Posterior vena cava (tissue), 2 donors: ENCODE measurements at regions not wholly inside any gene's neighbourhood (a gene's known extent, or its start where the extent isn't known, plus 50 kb on each side); places are given as distances from the start of the nearest gene placed in this dataset.

Experiments
- DNase-seq: peaks from one replicate; pipeline ENCODE4 v3.0.0-alpha.2; 2020; ENCODE audit warnings: low spot score
- intact Hi-C, 2 donors: fragments of 100-400 bp; cut with DNase I; formaldehyde crosslinking; loops; one replicate each; pipeline versions ENCODE4 v1.14.1 to v1.14.2; 2022 to 2023
- donor health status: DM: yes; HTN: yes; CAD: no.
- donor health status: DM: yes; HTN: yes; CAD: no.

DNA sequence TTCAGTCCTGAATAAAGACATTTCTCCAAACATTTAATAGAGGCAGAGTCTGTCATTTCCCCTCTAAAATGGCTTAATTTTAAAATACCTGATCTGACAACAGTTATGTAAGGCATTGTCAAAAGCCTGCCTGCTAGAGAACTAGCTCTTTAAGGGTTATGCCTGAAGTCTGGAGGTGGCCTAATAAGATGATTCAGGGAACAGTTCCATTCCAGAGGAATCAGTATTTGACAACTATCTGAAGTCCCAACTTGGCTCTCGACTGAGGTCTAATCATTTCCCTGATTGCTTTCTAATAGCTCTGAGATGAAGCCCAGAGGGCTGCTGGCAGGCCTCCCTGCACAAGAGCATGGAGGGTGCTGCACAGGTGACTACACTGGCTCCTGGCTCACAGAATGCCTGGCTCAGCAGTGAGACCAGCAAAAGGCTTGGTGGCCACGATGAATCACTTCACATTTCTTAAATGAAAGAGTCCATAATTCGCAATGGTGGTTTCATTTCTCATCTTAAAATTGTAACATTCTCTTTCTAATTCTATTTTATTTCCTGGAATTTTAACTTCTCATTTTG, 509.6 kb upstream of the POM121L12 start:
- intact Hi-C loops: loop anchor here in 1 of 2 donors (2.0 kb wide), 1 partner anchor 79 kb away; no protein-coding TSS in a partner anchor
- DNase-seq: no peak

DNA sequence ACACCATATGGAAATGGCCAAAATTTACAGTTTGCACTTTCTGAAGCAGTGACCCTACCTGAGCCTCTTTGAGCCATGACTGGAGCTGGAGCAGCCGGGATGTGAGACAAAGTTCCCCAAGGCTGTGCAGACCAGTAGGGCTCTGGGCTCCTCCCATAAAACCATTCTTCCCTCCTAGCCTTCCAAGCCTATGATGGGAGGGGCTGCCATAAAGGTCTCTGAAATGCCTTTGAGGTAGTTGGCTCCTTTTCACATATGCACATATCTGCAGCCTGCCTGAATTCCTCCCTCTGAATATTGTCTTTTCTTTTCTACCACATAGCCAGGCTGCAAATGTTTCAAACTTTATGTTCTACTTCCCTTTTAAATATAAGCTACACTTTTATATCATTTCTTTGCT, 516.6 kb upstream of the POM121L12 start:
- DNase-seq: no peak
- intact Hi-C loops: no loop called here

DNA sequence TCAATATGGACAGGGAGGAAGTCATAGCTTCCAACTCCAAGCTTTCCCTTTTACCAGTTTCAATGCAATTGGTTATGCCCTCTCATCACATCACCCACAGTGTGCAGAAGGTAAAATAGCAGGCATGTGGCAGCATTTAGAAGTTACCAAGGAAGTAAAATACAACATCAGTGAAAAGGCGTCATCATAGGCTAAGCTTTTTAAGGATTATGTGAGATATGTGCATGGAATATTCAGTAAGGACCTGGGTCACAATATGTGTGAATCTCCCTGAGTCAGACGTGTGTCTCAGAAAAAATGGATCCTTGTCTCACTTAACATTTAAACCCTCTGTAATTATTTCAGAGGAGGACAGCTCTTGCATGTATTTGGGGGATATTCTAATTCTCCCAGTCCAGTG, 522.8 kb upstream of the POM121L12 start:
- intact Hi-C loops: no loop called here
- no peak for DNase-seq

DNA sequence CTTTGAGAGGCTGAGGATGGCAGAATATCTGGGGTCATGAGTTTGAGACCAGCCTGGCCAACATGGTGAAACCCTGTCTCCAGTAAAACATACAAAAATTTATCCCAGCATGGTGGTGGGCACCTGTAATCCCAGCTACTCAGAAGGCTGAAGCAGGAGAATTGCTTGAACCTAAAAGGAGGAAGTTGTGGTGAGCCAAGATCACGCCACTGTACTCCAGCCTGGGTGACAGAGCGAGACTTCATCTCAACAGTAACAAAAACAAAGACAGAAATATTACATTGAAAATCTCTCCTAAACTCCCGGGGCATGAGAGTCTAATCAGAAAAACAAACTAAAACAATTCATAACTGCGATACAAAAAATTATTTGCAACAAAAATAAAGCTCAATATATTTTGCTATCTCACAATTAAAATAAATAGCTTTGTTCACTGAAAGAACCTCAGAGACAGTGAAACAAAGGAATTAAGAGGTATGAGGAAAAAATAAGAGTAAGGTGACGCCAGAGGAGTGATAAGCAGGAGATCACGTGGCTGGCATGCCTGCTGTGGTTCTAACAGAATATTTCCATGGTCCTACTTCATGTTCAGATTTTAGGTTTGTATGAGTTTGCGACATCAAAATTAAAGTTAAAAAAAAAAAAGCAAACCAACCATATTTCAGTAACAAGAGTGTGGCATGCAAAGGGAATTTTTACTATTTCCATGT, 527.7 kb upstream of the POM121L12 start:
- no peak for DNase-seq
- intact Hi-C loops: no loop called here

- no peak for DNase-seq
- intact Hi-C loops: no loop called here
Observed at GRCh38 chr7:52506325-52506724, 529.1 kb upstream of the POM121L12 start.

DNA sequence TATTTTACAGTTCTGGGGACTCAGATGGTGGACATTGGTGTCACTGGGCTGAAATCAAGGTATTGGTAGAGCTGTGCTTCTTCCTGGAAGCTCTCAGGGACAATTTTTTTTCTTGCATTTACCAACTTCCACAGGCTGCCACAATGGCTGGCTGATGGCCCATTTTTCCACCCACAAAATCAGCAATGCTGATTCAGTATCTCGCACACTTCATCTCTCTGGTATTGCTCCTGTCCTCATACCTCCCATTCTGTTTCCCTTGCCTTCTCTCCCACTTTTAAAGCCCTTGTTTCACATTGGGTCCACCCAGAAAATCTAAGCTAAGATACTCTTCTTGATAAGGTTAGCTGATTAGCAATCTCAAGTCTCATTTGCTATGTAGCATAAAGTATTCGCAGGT, 530.9 kb upstream of the POM121L12 start:
- intact Hi-C loops: no loop called here
- DNase-seq: no peak

DNA sequence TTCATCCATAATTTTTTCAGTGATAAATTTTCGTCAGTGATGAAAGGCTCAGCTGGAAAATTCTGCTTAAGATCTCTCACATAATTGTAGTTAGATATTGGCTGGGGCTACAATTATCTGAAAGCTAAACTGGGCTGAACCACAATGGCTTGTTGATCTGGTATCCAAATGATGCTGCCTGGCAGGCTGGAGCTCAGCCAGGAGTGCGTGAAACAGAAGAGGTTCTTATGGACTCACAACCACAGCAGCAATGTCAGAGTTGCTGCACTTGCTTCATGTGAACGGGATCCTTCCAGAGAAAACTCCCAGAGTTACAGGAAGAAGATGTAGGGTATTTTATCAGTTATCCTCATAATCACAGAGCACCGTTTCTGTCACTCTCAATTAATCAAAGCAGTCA, 533.2 kb upstream of the POM121L12 start:
- no peak for DNase-seq
- intact Hi-C loops: no loop called here

GRCh38 chr7:52501696-52502095, 533.7 kb upstream of the POM121L12 start:
- intact Hi-C loops: no loop called here
- DNase-seq: no peak

DNA sequence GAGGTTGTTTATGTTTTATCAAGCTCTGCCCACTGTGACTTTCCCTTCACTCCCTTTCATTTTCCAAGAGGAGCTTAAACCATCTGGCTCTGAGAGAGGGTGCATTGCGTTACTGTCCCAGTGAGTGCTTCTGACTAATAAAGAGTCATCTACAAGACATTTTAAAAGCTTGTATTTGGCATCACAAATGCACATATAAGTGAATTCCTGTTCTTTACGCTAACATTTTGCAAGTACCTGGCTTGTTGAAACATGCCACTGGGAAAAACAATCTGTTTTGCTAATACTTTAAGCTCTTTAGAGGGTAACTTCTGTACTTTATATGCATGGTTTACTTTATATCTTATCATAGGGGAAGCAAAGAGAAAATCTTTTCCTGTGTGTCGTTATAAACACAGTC, 534.6 kb upstream of the POM121L12 start:
- intact Hi-C loops: no loop called here
- no peak for DNase-seq

DNA sequence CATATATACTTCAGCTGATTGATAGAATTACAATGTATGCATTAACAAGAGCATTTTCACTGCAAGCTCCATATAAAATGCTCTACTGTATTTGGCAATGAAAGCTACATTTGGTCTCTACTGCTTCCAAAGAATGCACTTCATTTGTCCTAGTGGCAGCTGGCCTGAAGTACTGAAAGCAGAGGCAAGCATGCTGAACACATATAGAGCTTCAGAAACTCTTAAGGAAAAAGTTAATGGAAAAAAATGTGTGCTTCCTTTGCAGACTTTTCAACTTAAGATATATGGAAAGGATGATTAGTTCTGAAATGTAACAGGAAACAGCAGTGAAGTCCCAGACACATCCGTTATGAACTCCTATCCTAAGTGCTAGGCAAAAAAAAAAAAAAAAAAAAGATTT, 537.1 kb upstream of the POM121L12 start:
- intact Hi-C loops: no loop called here

DNA sequence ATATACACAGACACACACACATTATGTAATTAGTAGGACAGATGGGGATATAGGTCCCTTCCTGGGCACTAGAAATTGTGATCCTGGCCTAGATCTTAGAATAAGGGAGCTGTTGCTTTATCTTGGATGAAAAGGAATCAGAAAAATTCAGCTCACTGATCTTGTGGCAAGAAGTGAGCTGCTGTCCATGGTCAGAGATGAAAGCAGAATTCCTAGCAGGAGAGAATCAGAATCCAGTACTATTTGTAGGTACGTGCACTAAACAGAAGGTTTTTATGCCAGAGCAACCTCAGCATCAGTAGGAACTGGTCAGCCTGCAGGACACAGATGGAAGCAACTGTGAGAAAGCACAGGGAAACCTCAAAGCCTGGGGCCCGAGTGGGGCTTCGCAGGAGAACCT, 549.2 kb upstream of the POM121L12 start:
- DNase-seq: no peak

More for the DNA sequence above, 537.1 kb upstream of the POM121L12 start:
- DNase-seq: no peak

GRCh38 chr7:52482076-52482475, 553.4 kb upstream of the POM121L12 start:
- intact Hi-C loops: no loop called here
- DNase-seq: no peak

More for the DNA sequence above, 549.2 kb upstream of the POM121L12 start:
- intact Hi-C loops: no loop called here

DNA sequence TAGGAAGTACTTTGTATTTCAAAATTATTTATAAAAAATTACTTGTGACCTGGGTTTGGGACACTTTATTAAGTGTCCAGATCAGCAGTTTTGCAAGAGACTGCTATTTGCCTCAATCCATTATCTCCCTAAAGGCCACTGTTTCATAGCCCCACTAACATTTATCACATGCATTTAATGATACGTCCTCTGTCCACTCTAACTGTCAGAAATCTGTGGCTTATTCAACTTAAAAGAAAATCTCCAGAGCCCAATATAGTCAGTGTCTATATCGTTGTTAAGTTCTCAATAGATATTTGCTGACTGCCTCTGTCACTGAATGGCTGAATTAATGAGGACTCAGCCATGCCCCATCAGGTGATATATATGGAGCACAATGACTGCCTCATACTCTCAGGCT, 553.9 kb upstream of the POM121L12 start:
- intact Hi-C loops: no loop called here
- no peak for DNase-seq

DNA sequence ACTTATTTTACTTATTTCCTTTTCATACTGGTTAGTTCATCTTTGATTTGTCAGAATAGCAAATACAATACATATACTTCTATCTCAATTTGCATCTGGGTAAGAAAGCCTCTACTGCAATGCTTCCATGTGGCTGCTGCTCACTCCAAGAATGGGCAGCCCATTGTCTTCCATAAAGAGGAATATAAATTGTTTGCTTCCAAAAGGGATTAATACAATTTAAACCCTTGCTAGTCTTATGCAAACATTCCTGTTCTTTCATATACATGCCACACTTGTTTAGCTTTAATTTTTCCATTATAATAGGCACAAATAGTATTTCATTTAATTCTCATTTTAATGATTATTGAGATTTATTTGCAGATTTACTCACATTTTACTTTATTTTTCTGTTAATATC, 555.4 kb upstream of the POM121L12 start:
- DNase-seq: no peak
- intact Hi-C loops: no loop called here

DNA sequence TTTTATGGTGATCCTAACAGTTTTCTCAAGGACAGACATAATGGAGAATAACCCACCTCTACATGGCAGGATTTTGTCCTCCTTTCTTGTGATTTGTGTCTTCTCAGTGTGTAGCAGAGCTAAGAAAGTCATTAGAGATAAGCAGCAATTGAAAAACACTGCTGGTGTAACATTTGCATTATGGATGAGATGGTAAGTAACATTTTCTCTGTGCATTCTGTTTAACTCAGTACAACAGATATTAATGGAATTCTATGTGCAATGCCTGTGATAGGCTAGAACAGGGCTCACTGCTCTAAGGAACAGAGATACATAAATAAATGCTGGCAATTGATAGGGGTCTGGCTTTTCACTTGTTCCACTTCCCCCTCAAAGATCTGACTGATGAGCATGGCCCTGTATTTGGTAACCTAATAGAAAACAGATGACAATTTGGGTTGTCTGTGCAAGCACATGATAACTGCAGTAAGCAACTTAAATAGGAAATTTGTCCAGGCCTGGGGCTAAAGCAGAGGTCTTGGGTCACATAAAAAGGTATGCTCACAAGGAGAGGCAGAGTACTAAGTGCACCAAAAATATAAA, 560.3 kb upstream of the POM121L12 start:
- no peak for DNase-seq
- intact Hi-C loops: no loop called here

- intact Hi-C loops: no loop called here
- DNase-seq: no peak
Observed at GRCh38 chr7:52473756-52474155, 561.7 kb upstream of the POM121L12 start.

DNA sequence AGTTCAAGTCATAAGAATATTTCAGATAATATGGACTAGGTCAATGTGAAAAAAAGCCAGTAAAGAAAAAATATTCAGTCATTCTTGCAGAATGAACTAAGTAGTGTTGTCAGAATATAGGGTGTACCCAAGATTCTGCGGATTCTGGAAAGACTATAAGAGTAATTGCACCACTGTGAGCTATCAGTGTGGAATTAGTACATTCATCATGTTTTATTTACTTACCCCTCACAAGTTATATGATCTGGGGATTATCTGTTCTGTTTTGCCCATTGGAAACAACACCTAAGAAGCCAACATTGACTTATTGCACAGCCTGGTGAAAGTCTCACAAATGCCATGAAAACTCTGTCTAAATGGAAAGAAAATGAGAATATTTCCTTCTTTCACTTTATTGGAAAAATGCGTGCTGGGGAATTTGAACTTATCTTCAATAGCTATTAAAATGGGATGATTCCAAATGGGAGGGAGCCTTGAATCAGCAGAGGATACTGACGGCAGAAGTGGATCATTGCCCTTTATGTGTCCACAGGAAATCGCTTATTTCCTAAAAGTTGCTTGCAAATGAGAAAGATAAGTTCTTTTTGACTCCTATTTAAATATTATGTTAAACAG, 563.3 kb upstream of the POM121L12 start:
- DNase-seq: no peak
- intact Hi-C loops: no loop called here

DNA sequence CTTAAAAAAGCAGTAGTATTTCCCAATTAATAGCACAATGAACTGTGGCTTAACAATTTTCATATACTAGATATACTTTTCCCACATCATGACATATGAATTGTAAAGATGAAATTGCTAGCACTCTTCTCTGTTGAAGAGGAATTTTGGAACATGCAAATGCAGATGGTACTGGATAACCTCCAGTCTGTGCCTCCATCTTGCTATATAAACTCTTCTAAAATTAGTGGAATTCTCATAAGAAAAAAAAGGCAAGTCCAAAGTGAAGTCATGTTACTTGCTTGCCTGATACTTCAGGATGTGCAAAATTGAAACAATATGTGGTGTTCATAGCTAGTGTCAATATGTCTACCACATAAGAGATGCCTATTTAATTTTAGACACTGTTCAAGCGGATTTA, 570.2 kb upstream of the POM121L12 start:
- intact Hi-C loops: no loop called here
- DNase-seq: no peak

DNA sequence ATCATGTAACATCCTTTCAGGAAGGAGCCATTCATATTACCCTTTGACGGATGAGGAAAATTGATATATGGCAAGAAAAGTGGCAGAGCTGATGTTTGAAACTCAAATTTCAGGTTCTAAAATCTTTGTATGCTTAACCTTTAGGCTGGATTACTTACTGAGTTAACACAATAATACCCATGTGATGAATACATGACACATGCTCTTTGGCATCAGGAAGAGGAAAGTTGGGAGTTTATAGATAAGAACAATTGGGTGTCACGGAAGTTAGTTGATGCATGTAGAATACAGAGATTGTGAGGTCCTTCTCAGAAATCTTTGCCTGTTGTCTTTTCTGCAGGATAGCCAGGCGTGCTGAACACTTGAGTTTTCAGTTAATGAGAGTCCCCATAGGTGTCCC, 572.1 kb upstream of the POM121L12 start:
- intact Hi-C loops: no loop called here
- no peak for DNase-seq

- no peak for DNase-seq
- intact Hi-C loops: no loop called here
Observed at GRCh38 chr7:52462474-52462873, 573.0 kb upstream of the POM121L12 start.

GRCh38 chr7:52455571-52455970, 579.9 kb upstream of the POM121L12 start:
- intact Hi-C loops: loop anchor here in 1 of 2 donors (5.0 kb wide), 1 partner anchor 1037 kb away; no protein-coding TSS in a partner anchor
- no peak for DNase-seq
